ENCODE measurements at regions not wholly inside any gene's neighbourhood (a gene's known extent, or its start where the extent isn't known, plus 50 kb on each side); places are given as distances from the start of the nearest gene placed in this dataset.
A peak's percentile ranks its signal among the peaks of the same experiment; 100 is the strongest.

- no peak for DNase-seq
- no peak for TF ChIP-seq EZH2 (IDR thresholded peaks at IDR 0.05; ENCODE audit: low read depth)
- TF ChIP-seq, protein P1, sequence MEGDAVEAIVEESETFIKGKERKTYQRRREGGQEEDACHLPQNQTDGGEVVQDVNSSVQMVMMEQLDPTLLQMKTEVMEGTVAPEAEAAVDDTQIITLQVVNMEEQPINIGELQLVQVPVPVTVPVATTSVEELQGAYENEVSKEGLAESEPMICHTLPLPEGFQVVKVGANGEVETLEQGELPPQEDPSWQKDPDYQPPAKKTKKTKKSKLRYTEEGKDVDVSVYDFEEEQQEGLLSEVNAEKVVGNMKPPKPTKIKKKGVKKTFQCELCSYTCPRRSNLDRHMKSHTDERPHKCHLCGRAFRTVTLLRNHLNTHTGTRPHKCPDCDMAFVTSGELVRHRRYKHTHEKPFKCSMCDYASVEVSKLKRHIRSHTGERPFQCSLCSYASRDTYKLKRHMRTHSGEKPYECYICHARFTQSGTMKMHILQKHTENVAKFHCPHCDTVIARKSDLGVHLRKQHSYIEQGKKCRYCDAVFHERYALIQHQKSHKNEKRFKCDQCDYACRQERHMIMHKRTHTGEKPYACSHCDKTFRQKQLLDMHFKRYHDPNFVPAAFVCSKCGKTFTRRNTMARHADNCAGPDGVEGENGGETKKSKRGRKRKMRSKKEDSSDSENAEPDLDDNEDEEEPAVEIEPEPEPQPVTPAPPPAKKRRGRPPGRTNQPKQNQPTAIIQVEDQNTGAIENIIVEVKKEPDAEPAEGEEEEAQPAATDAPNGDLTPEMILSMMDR (conservative IDR thresholded peaks at IDR 0.05): no peak
- Histone ChIP-seq H3K4me2 (peak overlapping the region; percentile 72), H2AFZ (no peak overlapping the region), H3K27ac (peak overlapping the region; percentile 99), H3K4me3 (peak overlapping the region; percentile 34; the same call in 1 of the 2 replicates), H3K36me3 (ENCODE audit: low read depth) (no peaks in the 10 kb centered on the region), H3K4me1 (replicated peaks; ENCODE audit: insufficient read depth) (peaks cover 69% of the 10 kb centered on the region), H3K27me3 (ENCODE audit: insufficient read depth, low read depth) (no peaks in the 10 kb centered on the region), H3K9me3 (ENCODE audit: insufficient read depth, low read depth) (no peaks in the 10 kb centered on the region), H3F3A (ENCODE audit: insufficient read depth, low read depth) (peaks cover 62% of the 10 kb centered on the region), H3K9me2 (ENCODE audit: insufficient read depth) (no peaks in the 10 kb centered on the region), H3K79me2 (ENCODE audit: low read depth) (no peaks in the 10 kb centered on the region), H4K20me1 (ENCODE audit: insufficient read depth) (no peaks in the 10 kb centered on the region)
- intact Hi-C loops (cut with micrococcal nuclease; ENCODE audit: unreplicated experiment): loop anchor here (1.0 to 5.0 kb wide), 7 partner anchors 17 to 109 kb away; partner anchors contain the start of genes ALDH4A1 and IFFO2
- no TSS peak for BruUV-seq (replicated peaks)
- POLR2A ChIA-PET (ENCODE audit: unreplicated experiment): interaction anchor here (0.7 to 0.9 kb wide), 2 partner anchors 21 to 113 kb away, joined by 3 to 4 read pairs; no protein-coding TSS in a partner anchor
- CTCF ChIA-PET: interaction anchor here (0.6 to 1.2 kb wide), 5 partner anchors 21 to 238 kb away, joined by 3 to 9 read pairs (median 3); no protein-coding TSS in a partner anchor
Observed at GRCh38 chr1:19011845-19012231, 55.4 kb upstream of the IFFO2 start.

DNA sequence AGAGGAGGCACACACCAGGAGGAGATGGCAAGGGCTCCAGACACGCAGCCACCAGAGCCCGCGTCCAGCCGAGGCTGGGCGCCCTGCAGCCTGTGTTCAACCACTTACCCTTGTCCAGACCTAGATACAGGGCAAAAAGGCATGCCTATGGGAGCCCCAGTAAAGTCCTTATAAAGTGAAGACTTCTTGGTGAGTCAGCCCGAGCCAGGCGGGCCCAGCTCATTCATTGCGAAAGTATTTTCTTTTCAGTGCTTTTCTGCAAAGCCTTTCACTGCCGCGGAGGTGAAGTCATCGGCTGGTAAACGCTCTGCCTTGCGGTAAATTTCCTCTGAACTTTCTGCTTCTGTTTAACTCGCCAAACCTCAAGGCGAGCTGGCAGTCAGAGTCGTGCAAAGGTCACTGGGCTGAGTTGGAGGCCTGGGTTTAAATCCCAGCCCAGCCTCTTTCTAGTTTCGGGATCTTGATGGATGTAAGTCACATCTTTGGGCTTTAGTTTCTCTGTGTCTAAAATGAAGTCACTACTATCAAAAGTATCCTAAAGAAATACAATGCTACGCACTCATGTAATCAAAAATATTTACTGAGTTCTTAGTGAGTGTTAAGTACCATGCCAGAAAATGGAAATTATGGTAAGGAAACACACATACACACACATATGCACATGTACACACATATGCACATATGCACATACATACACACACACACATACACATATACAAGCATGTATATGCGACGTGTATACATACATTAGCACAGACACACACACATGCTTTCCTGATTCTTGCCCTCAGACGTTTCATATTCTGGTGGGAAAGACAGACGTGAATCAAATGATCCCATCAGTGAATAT is 54.7 kb upstream of the IFFO2 start:
- H3K79me2 ChIP-seq (ENCODE audit: low read depth): no peaks in the 10 kb centered on the region
- H3K4me1 ChIP-seq (replicated peaks; ENCODE audit: insufficient read depth): peaks cover 75% of the 10 kb centered on the region
- peak overlapping the region; percentile 99 for H3K27ac ChIP-seq
- TF ChIP-seq, protein P1 (conservative IDR thresholded peaks at IDR 0.05): no peak
- no peak for TF ChIP-seq EZH2 (IDR thresholded peaks at IDR 0.05; ENCODE audit: low read depth)
- peak; percentile 89 to 96 for DNase-seq
- no peaks in the 10 kb centered on the region for H3K36me3 ChIP-seq (ENCODE audit: low read depth)
- intact Hi-C loops (cut with micrococcal nuclease; ENCODE audit: unreplicated experiment): loop anchor here (1.0 to 5.0 kb wide), 8 partner anchors 18 to 108 kb away; partner anchors contain the start of genes ALDH4A1 and IFFO2
- H3K9me2 ChIP-seq (ENCODE audit: insufficient read depth): no peaks in the 10 kb centered on the region
- BruUV-seq (replicated peaks): TSS peak; percentile 62
- H3K4me2 ChIP-seq: peak overlapping the region; percentile 85
- no peak overlapping the region for H2AFZ ChIP-seq
- H3K27me3 ChIP-seq (ENCODE audit: insufficient read depth, low read depth): no peaks in the 10 kb centered on the region
- no peaks in the 10 kb centered on the region for H4K20me1 ChIP-seq (ENCODE audit: insufficient read depth)
- CTCF ChIA-PET: interaction anchor here (0.6 to 1.2 kb wide), 3 partner anchors 21 to 85 kb away, joined by 3 to 7 read pairs (median 3); no protein-coding TSS in a partner anchor
- H3F3A ChIP-seq (ENCODE audit: insufficient read depth, low read depth): peaks cover 64% of the 10 kb centered on the region
- no peaks in the 10 kb centered on the region for H3K9me3 ChIP-seq (ENCODE audit: insufficient read depth, low read depth)
- H3K4me3 ChIP-seq: peak overlapping the region; percentile 48; the same call in 1 of the 2 replicates
- POLR2A ChIA-PET (ENCODE audit: unreplicated experiment): interaction anchor here (0.5 to 1.2 kb wide), 6 partner anchors 9 to 198 kb away, joined by 3 to 6 read pairs (median 4); partner anchors contain the start of gene ALDH4A1

DNA sequence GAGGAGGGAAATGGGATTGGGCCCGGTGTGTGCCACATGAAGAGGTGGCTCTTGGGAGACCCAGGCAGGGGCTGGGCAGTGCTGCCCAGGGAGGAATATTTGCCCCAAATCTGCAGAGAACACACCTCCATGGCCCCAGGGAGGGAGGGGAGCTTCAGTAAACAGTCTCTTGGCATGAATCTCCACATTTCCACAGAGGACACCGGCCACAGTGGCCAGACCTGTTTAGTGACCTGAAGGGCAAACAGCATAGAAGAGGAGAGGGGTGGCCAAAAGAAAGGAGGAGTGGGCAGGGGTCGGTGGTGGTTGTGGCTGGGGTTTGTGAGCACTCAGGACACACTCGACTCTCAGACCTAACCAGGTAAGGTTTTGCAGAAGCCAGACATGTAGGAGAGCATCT is 54.0 kb upstream of the IFFO2 start:
- POLR2A ChIA-PET (ENCODE audit: unreplicated experiment): interaction anchor here (0.5 to 1.3 kb wide), 7 partner anchors 9 to 199 kb away, joined by 3 to 25 read pairs (median 4); partner anchors contain the start of gene ALDH4A1
- peak; percentile 73 to 81 for DNase-seq
- TSS peak; percentile 90 for BruUV-seq (replicated peaks)

More for the DNA sequence above, 54.0 kb upstream of the IFFO2 start:
- peaks cover 80% of the 10 kb centered on the region for H3K4me1 ChIP-seq (replicated peaks; ENCODE audit: insufficient read depth)
- H3K36me3 ChIP-seq (ENCODE audit: low read depth): no peaks in the 10 kb centered on the region
- no peaks in the 10 kb centered on the region for H3K79me2 ChIP-seq (ENCODE audit: low read depth)
- H3K4me3 ChIP-seq: peak overlapping the region; percentile 48; the same call in 1 of the 2 replicates
- peaks cover 64% of the 10 kb centered on the region for H3F3A ChIP-seq (ENCODE audit: insufficient read depth, low read depth)
- H3K27ac ChIP-seq: peak overlapping the region; percentile 99
- H3K27me3 ChIP-seq (ENCODE audit: insufficient read depth, low read depth): no peaks in the 10 kb centered on the region
- H3K9me3 ChIP-seq (ENCODE audit: insufficient read depth, low read depth): no peaks in the 10 kb centered on the region
- H4K20me1 ChIP-seq (ENCODE audit: insufficient read depth): no peaks in the 10 kb centered on the region
- H3K9me2 ChIP-seq (ENCODE audit: insufficient read depth): no peaks in the 10 kb centered on the region
- CTCF ChIA-PET: no interaction called here
- H3K4me2 ChIP-seq: peak overlapping the region; percentile 85
- H2AFZ ChIP-seq: no peak overlapping the region
- intact Hi-C loops (cut with micrococcal nuclease; ENCODE audit: unreplicated experiment): loop anchor here (1.0 to 5.0 kb wide), 6 partner anchors 18 to 108 kb away; partner anchors contain the start of genes ALDH4A1 and IFFO2
- no peak for TF ChIP-seq EZH2 (IDR thresholded peaks at IDR 0.05; ENCODE audit: low read depth)
- TF ChIP-seq, protein P1 (conservative IDR thresholded peaks at IDR 0.05): no peak
